ENCODE measurements at regions not wholly inside any gene's neighbourhood (a gene's known extent, or its start where the extent isn't known, plus 50 kb on each side); places are given as distances from the start of the nearest gene placed in this dataset.

- H3K4me2 ChIP-seq (ENCODE audit: low read length): no peak overlapping the region
- no peaks in the 10 kb centered on the region for H3K9me3 ChIP-seq (ENCODE audit: control insufficient read depth, insufficient read depth, low read length)
- H3K27me3 ChIP-seq (ENCODE audit: control insufficient read depth, low read length): no peaks in the 10 kb centered on the region
- no peaks in the 10 kb centered on the region for H3K36me3 ChIP-seq (ENCODE audit: control insufficient read depth, low read length)
- H3K79me2 ChIP-seq (ENCODE audit: control insufficient read depth, low read length): no peaks in the 10 kb centered on the region
- H3K27ac ChIP-seq (ENCODE audit: low read depth, low read length): no peak overlapping the region
- H3K4me3 ChIP-seq (ENCODE audit: low read length): no peak overlapping the region
- H4K20me1 ChIP-seq (ENCODE audit: control insufficient read depth, insufficient read depth, low read depth, low read length): no peaks in the 10 kb centered on the region
- H3K9me2 ChIP-seq (replicated peaks; ENCODE audit: control insufficient read depth, low read length): no peaks in the 10 kb centered on the region
- H3K4me1 ChIP-seq (ENCODE audit: control insufficient read depth, low read length): no peaks in the 10 kb centered on the region
- no peaks in the 10 kb centered on the region for H3F3A ChIP-seq (ENCODE audit: control insufficient read depth, insufficient read depth)
- no peak for TF ChIP-seq EZH2phosphoT487 (IDR thresholded peaks at IDR 0.05; ENCODE audit: borderline replicate concordance, low read length)
- TF ChIP-seq CTCF (IDR thresholded peaks at IDR 0.05; ENCODE audit: low read depth, low read length, poor library complexity, severe bottlenecking): no peak
These were observed 169.7 kb upstream of the PTPRK start for GRCh38 chr6:128690063-128690462.

- no peaks in the 10 kb centered on the region for H3K9me2 ChIP-seq (replicated peaks; ENCODE audit: control insufficient read depth, low read length)
- H3K4me1 ChIP-seq (ENCODE audit: control insufficient read depth, low read length): no peaks in the 10 kb centered on the region
- no peak overlapping the region for H3K4me3 ChIP-seq (ENCODE audit: low read length)
- H3K27ac ChIP-seq (ENCODE audit: low read depth, low read length): no peak overlapping the region
- H3K27me3 ChIP-seq (ENCODE audit: control insufficient read depth, low read length): no peaks in the 10 kb centered on the region
- no peaks in the 10 kb centered on the region for H3F3A ChIP-seq (ENCODE audit: control insufficient read depth, insufficient read depth)
- no peaks in the 10 kb centered on the region for H3K36me3 ChIP-seq (ENCODE audit: control insufficient read depth, low read length)
- H3K79me2 ChIP-seq (ENCODE audit: control insufficient read depth, low read length): no peaks in the 10 kb centered on the region
- no peak overlapping the region for H3K4me2 ChIP-seq (ENCODE audit: low read length)
- TF ChIP-seq EZH2phosphoT487 (IDR thresholded peaks at IDR 0.05; ENCODE audit: borderline replicate concordance, low read length) (no peak), CTCF (IDR thresholded peaks at IDR 0.05; ENCODE audit: low read depth, low read length, poor library complexity, severe bottlenecking) (no peak)
- no peaks in the 10 kb centered on the region for H4K20me1 ChIP-seq (ENCODE audit: control insufficient read depth, insufficient read depth, low read depth, low read length)
- H3K9me3 ChIP-seq (ENCODE audit: control insufficient read depth, insufficient read depth, low read length): no peaks in the 10 kb centered on the region
These were observed 165.7 kb upstream of the PTPRK start for GRCh38 chr6:128686084-128686483.

- no peak overlapping the region for H3K4me3 ChIP-seq (ENCODE audit: low read length)
These were observed 156.1 kb upstream of the PTPRK start for GRCh38 chr6:128676456-128676855.

More at GRCh38 chr6:128676456-128676855, 156.1 kb upstream of the PTPRK start:
- Histone ChIP-seq H3K27ac (ENCODE audit: low read depth, low read length) (no peak overlapping the region), H3F3A (ENCODE audit: control insufficient read depth, insufficient read depth) (no peaks in the 10 kb centered on the region), H3K27me3 (ENCODE audit: control insufficient read depth, low read length) (no peaks in the 10 kb centered on the region), H3K4me2 (ENCODE audit: low read length) (no peak overlapping the region), H3K79me2 (ENCODE audit: control insufficient read depth, low read length) (no peaks in the 10 kb centered on the region), H3K4me1 (ENCODE audit: control insufficient read depth, low read length) (no peaks in the 10 kb centered on the region), H3K36me3 (ENCODE audit: control insufficient read depth, low read length) (no peaks in the 10 kb centered on the region), H3K9me3 (ENCODE audit: control insufficient read depth, insufficient read depth, low read length) (no peaks in the 10 kb centered on the region), H3K9me2 (replicated peaks; ENCODE audit: control insufficient read depth, low read length) (no peaks in the 10 kb centered on the region), H4K20me1 (ENCODE audit: control insufficient read depth, insufficient read depth, low read depth, low read length) (no peaks in the 10 kb centered on the region)
- TF ChIP-seq EZH2phosphoT487 (IDR thresholded peaks at IDR 0.05; ENCODE audit: borderline replicate concordance, low read length) (no peak), CTCF (IDR thresholded peaks at IDR 0.05; ENCODE audit: low read depth, low read length, poor library complexity, severe bottlenecking) (no peak)

Measured in DOHH2 (cell line).